ENCODE measurements at regions not wholly inside any gene's neighbourhood (a gene's known extent, or its start where the extent isn't known, plus 50 kb on each side); places are given as distances from the start of the nearest gene placed in this dataset.

DNA sequence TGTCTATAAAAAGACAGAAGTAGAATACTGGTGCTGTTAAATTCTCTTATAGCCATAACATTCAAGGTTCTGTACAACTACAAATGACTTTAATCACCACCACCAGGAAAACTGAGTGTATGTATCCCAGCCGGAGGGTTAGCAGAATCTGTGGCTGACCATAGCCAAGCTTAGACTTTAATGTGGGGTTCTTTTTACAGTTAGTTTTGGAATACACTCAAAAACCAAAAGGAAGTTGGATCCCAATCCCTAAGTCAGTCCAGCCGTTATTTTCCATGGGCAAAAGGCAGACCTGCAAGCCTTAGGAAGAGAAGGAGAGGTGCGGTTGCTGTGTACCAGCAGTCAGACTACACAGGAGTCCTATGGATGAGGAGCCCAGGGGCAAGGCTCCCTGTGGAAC lies 179.8 kb downstream of the ENC1 start:
- Histone ChIP-seq H3K4me3 (no peak overlapping the region), H3K9me3 (no peaks in the 10 kb centered on the region), H3K36me3 (no peaks in the 10 kb centered on the region), H3K4me1 (ENCODE audit: insufficient read depth) (peaks cover 1% of the 10 kb centered on the region), H3K27me3 (no peaks in the 10 kb centered on the region), H3K27ac (no peak overlapping the region)
- TF ChIP-seq, protein P1, sequence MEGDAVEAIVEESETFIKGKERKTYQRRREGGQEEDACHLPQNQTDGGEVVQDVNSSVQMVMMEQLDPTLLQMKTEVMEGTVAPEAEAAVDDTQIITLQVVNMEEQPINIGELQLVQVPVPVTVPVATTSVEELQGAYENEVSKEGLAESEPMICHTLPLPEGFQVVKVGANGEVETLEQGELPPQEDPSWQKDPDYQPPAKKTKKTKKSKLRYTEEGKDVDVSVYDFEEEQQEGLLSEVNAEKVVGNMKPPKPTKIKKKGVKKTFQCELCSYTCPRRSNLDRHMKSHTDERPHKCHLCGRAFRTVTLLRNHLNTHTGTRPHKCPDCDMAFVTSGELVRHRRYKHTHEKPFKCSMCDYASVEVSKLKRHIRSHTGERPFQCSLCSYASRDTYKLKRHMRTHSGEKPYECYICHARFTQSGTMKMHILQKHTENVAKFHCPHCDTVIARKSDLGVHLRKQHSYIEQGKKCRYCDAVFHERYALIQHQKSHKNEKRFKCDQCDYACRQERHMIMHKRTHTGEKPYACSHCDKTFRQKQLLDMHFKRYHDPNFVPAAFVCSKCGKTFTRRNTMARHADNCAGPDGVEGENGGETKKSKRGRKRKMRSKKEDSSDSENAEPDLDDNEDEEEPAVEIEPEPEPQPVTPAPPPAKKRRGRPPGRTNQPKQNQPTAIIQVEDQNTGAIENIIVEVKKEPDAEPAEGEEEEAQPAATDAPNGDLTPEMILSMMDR (IDR thresholded peaks at IDR 0.05), result no peak
- TF ChIP-seq POLR2A (IDR thresholded peaks at IDR 0.05), result no peak
- TF ChIP-seq EP300 (IDR thresholded peaks at IDR 0.05), result no peak
- WGBS, 3 donors, result 77 to 86% (median 82%) methylated on average over 3 of the region's 3 CpGs
- intact Hi-C loops (cut with DNase I), result no loop called here
- DNase-seq, result no peak

DNA sequence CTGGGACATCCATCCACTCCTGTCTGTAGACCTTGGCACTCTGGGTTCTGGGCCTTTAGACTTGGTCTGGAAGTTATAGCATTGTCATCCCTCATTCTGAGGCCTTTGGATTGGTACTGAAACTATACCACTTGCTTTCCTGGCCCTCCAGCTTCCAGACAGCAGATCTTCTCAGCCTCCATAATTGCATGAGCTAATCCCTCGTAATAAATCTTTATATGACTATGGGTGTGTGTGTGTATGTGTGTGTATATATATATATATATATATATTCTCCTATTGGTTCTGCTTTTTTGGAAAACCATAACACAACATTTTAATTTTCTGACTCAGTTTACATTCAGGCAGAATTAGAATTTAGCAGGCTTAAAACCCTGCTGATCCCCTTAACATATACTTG lies 180.5 kb downstream of the ENC1 start:
- DNase-seq, result no peak
- no peaks in the 10 kb centered on the region for H3K36me3 ChIP-seq
- no peak for TF ChIP-seq POLR2A (IDR thresholded peaks at IDR 0.05)
- TF ChIP-seq, protein P1 (IDR thresholded peaks at IDR 0.05), result no peak
- TF ChIP-seq EP300 (IDR thresholded peaks at IDR 0.05), result no peak
- peaks cover 1% of the 10 kb centered on the region for H3K4me1 ChIP-seq (ENCODE audit: insufficient read depth)
- H3K9me3 ChIP-seq, result no peaks in the 10 kb centered on the region
- 90 to 100% (median 97%) methylated on average over 1 of the region's 1 CpG for WGBS, 3 donors
- H3K27me3 ChIP-seq, result no peaks in the 10 kb centered on the region
- no peak overlapping the region for H3K27ac ChIP-seq
- intact Hi-C loops (cut with DNase I), result loop anchor here in 2 of 4 donors (10.0 kb wide), 1 partner anchor 175 kb away; no protein-coding TSS in a partner anchor
- no peak overlapping the region for H3K4me3 ChIP-seq

DNA sequence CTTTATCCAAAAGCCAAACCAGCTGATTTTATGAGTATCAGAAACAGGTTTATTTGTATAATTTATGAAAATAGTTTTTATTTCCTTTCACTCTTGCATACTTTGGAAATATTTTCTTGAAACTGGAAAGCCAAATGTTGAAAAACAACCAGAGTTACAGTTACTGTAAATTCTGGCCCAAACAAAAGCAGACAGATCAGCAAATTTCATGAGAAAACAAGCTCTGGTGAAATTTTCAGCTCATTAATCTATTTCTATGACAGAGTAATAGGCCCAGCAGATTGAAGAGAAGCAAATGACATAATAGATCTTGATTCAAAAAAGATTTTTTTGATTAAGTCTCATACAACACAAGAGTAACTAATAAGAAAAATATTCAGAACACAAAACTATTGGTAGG lies 182.7 kb downstream of the ENC1 start:
- no peak for TF ChIP-seq EP300 (IDR thresholded peaks at IDR 0.05)
- TF ChIP-seq, protein P1 (IDR thresholded peaks at IDR 0.05), result no peak
- intact Hi-C loops (cut with DNase I), result loop anchor here in 2 of 4 donors (10.0 kb wide), 1 partner anchor 177 kb away; no protein-coding TSS in a partner anchor
- no peak overlapping the region for H3K27ac ChIP-seq

DNA sequence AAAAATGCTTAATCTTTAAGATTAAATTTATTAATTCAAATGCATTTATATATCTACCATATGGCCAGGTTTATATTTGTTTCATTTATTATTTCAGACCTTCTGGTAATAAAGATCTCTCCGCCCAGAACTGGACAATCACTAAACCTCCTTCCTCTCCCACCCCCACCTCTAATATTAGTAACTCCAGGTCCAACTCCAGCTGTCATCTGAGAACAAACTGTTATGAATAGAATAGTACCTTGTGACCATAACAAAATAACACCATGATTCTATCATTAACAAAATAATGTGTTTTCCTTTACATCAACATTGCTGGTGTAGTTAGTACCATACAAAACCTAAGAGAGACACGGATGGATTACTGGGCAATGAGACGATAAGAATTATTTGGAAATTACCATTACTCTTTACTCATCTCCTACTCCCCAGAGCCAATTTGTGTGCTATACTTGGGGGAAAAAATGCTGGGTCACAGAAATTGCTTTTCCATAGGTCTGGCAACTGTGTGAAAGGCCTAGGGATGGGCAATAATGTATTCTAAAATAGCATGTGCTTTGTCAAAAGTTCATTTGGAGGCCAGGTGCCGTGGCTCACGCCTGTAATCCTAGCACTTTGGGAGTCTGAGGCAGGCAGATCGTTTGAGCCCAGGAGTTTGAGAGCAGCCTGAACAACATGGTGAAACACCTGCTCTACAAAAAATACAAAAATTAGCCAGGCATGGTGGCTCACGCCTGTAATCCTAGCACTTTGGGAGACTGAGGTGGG lies 186.1 kb downstream of the ENC1 start:
- no peak overlapping the region for H3K4me3 ChIP-seq
- H3K4me1 ChIP-seq (ENCODE audit: insufficient read depth), result peaks cover 1% of the 10 kb centered on the region
- no peak for TF ChIP-seq POLR2A (IDR thresholded peaks at IDR 0.05)
- TF ChIP-seq, protein P1 (IDR thresholded peaks at IDR 0.05), result no peak
- no peak for TF ChIP-seq EP300 (IDR thresholded peaks at IDR 0.05)
- no peaks in the 10 kb centered on the region for H3K36me3 ChIP-seq
- no peak for DNase-seq
- intact Hi-C loops (cut with DNase I), result loop anchor here in 2 of 4 donors (10.0 kb wide), 1 partner anchor 180 kb away; no protein-coding TSS in a partner anchor
- no peak overlapping the region for H3K27ac ChIP-seq
- no peaks in the 10 kb centered on the region for H3K9me3 ChIP-seq
- no peaks in the 10 kb centered on the region for H3K27me3 ChIP-seq
- 79 to 86% (median 80%) methylated on average over 7 of the region's 7 CpGs for WGBS, 3 donors

More for the DNA sequence above, 182.7 kb downstream of the ENC1 start:
- Histone ChIP-seq H3K4me3 (no peak overlapping the region), H3K36me3 (no peaks in the 10 kb centered on the region), H3K27me3 (no peaks in the 10 kb centered on the region), H3K9me3 (no peaks in the 10 kb centered on the region), H3K4me1 (ENCODE audit: insufficient read depth) (no peaks in the 10 kb centered on the region)
- DNase-seq, result no peak

All from ovary (tissue), 7 donors.